ENCODE measurements at regions not wholly inside any gene's neighbourhood (a gene's known extent, or its start where the extent isn't known, plus 50 kb on each side); places are given as distances from the start of the nearest gene placed in this dataset.

DNA sequence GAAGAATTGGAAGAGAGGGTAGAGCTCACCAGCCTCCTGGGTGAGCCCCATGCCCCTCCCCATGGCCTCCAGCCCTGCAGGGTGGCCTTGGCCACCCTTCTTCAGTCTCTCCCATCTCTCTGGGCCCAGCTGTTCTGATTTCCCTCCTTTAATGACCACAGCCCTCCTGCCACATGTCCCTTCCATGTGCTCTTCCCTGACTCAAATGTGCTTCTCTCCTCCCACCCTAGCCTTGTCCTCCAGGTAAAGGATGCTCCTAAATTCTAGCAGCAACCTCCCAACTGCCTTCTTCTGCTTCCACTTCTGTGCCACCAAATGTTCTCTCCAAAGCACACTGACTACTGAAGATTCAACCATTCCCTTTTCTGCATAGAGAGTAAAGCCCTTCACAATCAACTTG lies 83.0 kb downstream of the ADRA2C start:
- no peak for TF ChIP-seq NFIC (IDR thresholded peaks at IDR 0.05; ENCODE audit: borderline replicate concordance)
- TF ChIP-seq EZH2phosphoT487 (IDR thresholded peaks at IDR 0.05; ENCODE audit: borderline replicate concordance, low read depth) = no peak
- TF ChIP-seq, protein P1, sequence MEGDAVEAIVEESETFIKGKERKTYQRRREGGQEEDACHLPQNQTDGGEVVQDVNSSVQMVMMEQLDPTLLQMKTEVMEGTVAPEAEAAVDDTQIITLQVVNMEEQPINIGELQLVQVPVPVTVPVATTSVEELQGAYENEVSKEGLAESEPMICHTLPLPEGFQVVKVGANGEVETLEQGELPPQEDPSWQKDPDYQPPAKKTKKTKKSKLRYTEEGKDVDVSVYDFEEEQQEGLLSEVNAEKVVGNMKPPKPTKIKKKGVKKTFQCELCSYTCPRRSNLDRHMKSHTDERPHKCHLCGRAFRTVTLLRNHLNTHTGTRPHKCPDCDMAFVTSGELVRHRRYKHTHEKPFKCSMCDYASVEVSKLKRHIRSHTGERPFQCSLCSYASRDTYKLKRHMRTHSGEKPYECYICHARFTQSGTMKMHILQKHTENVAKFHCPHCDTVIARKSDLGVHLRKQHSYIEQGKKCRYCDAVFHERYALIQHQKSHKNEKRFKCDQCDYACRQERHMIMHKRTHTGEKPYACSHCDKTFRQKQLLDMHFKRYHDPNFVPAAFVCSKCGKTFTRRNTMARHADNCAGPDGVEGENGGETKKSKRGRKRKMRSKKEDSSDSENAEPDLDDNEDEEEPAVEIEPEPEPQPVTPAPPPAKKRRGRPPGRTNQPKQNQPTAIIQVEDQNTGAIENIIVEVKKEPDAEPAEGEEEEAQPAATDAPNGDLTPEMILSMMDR (IDR thresholded peaks at IDR 0.05) = no peak
- TF ChIP-seq NRF1 (IDR thresholded peaks at IDR 0.05; ENCODE audit: low read depth, low read length) = no peak
- TF ChIP-seq JUND (IDR thresholded peaks at IDR 0.05) = no peak
- TF ChIP-seq RAD21 (IDR thresholded peaks at IDR 0.05; ENCODE audit: low read length) = no peak
- TF ChIP-seq, protein P2, sequence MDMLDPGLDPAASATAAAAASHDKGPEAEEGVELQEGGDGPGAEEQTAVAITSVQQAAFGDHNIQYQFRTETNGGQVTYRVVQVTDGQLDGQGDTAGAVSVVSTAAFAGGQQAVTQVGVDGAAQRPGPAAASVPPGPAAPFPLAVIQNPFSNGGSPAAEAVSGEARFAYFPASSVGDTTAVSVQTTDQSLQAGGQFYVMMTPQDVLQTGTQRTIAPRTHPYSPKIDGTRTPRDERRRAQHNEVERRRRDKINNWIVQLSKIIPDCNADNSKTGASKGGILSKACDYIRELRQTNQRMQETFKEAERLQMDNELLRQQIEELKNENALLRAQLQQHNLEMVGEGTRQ (IDR thresholded peaks at IDR 0.05; ENCODE audit: borderline replicate concordance, low read depth, low read length) = no peak
- TF ChIP-seq MXI1 (IDR thresholded peaks at IDR 0.05; ENCODE audit: low read depth, low read length) = no peak
- no peak for TF ChIP-seq POLR2AphosphoS5 (IDR thresholded peaks at IDR 0.05; ENCODE audit: low read depth, low read length)
